IMR-90 (cell line): ENCODE measurements at regions not wholly inside any gene's neighbourhood (a gene's known extent, or its start where the extent isn't known, plus 50 kb on each side); places are given as distances from the start of the nearest gene placed in this dataset.

ENCODE experiments used
- ATAC-seq: fragments of 200-7000 bp; cut with Tn5 transposase; 2 replicates; pipeline ENCODE4 v1.9.1; 2020; ENCODE audit warnings: low read depth, mild to moderate bottlenecking, moderate library complexity
- BruUV-seq: library from RNA; stranded (reverse); fragments of 400-500 nt; replicated peaks from 2 replicates; lab custom pipeline; 2021; lab: Mats Ljungman, UMichigan
- CTCF ChIA-PET: fragments of 300-600 bp; formaldehyde crosslinking; extraction: SDS; loops from one replicate; lab custom pipeline; 2021; ENCODE audit warnings: antibody characterized with exemption; lab: Yijun Ruan, JAX
- POLR2A ChIA-PET: fragments of 300-600 bp; sonication (Branson Sonifier 250); formaldehyde crosslinking; loops from one replicate; lab custom pipeline; 2022; ENCODE audit warnings: antibody characterized with exemption; ENCODE audit not compliant: unreplicated experiment; lab: Charles Lee
- DNase-seq: peaks from one replicate; pipeline ENCODE4 v3.0.0; 2013
- H2AFZ ChIP-seq: replicated peaks from 2 replicates; pipeline ENCODE3; 2013; ENCODE audit warnings: low read length, mild to moderate bottlenecking; ENCODE audit not compliant: poor library complexity
- H2AK5ac ChIP-seq: 2 replicates; pipeline ENCODE4 v1.6.1; 2013; ENCODE audit warnings: low read depth, low read length, inconsistent platforms
- H2AK9ac ChIP-seq: replicated peaks from 2 replicates; pipeline ENCODE3; 2013; ENCODE audit warnings: mild to moderate bottlenecking, low read depth, low read length, moderate library complexity; ENCODE audit not compliant: poor library complexity
- H2BK120ac ChIP-seq: 2 replicates; pipeline ENCODE4 v1.6.1; 2013; ENCODE audit warnings: low read depth, low read length, inconsistent platforms
- H2BK15ac ChIP-seq: 3 replicates; pipeline ENCODE4 v1.6.1; 2013; ENCODE audit warnings: low read depth, low read length, inconsistent platforms
- H2BK20ac ChIP-seq: 2 replicates; pipeline ENCODE4 v1.6.1; 2013; ENCODE audit warnings: low read depth, mild to moderate bottlenecking, inconsistent platforms, low read length, moderate library complexity
- H2BK5ac ChIP-seq: 2 replicates; pipeline ENCODE4 v1.6.1; 2013; ENCODE audit warnings: mild to moderate bottlenecking, low read depth, low read length, inconsistent platforms; ENCODE audit not compliant: poor library complexity, severe bottlenecking
- H3K14ac ChIP-seq: replicated peaks from 2 replicates; pipeline ENCODE4 v1.6.1; 2013; ENCODE audit warnings: low read depth, low read length, inconsistent platforms
- H3K18ac ChIP-seq: 2 replicates; pipeline ENCODE4 v1.6.1; 2013; ENCODE audit warnings: low read depth, low read length, control low read depth
- H3K23ac ChIP-seq: 2 replicates; pipeline ENCODE4 v1.6.1; 2013; ENCODE audit warnings: low read depth, low read length, inconsistent platforms
- H3K27ac ChIP-seq: 2 replicates; pipeline ENCODE4 v1.5.1; 2013; ENCODE audit warnings: mild to moderate bottlenecking, control low read depth, low read length; ENCODE audit not compliant: insufficient read depth
- H3K27me3 ChIP-seq: 2 replicates; pipeline ENCODE4 v1.6.1; 2013; ENCODE audit warnings: low read length; ENCODE audit not compliant: control insufficient read depth, insufficient read depth
- H3K36me3 ChIP-seq: 2 replicates; pipeline ENCODE4 v1.6.1; 2013; ENCODE audit warnings: low read length, mixed read lengths; ENCODE audit not compliant: control insufficient read depth, insufficient read depth
- H3K4ac ChIP-seq: 2 replicates; pipeline ENCODE4 v1.6.1; 2013; ENCODE audit warnings: low read depth, low read length, inconsistent platforms
- H3K4me1 ChIP-seq: 2 replicates; pipeline ENCODE4 v1.6.1; 2013; ENCODE audit warnings: low read length, mixed read lengths; ENCODE audit not compliant: control insufficient read depth, insufficient read depth
- H3K4me2 ChIP-seq: 2 replicates; pipeline ENCODE4 v1.6.1; 2013; ENCODE audit warnings: low read depth, mild to moderate bottlenecking, control low read depth, low read length, moderate library complexity
- H3K4me3 ChIP-seq: 2 replicates; pipeline ENCODE4 v1.5.1; 2013; ENCODE audit warnings: low read depth, mild to moderate bottlenecking, control low read depth, low read length, moderate library complexity; ENCODE audit not compliant: insufficient read depth
- H3K56ac ChIP-seq: 2 replicates; pipeline ENCODE4 v1.6.1; 2013; ENCODE audit warnings: low read length, inconsistent platforms; ENCODE audit not compliant: insufficient read depth; ENCODE audit errors: extremely low read depth
- H3K79me1 ChIP-seq, 2 experiments: 2 replicates each; pipeline ENCODE4 v1.6.1; 2013; ENCODE audit warnings: low read length in 2 of 2, inconsistent platforms in 1 of 2, low read depth in 1 of 2
- H3K9ac ChIP-seq: 2 replicates; pipeline ENCODE4 v1.6.1; 2013; ENCODE audit warnings: low read depth, low read length, control low read depth
- H3K9me1 ChIP-seq: 2 replicates; pipeline ENCODE4 v1.6.1; 2013; ENCODE audit warnings: low read length, inconsistent platforms; ENCODE audit not compliant: insufficient read depth
- H3K9me3 ChIP-seq: 2 replicates; pipeline ENCODE4 v1.6.1; 2013; ENCODE audit warnings: low read length; ENCODE audit not compliant: control insufficient read depth, insufficient read depth
- H4K20me1 ChIP-seq: 2 replicates; pipeline ENCODE4 v1.6.1; 2013; ENCODE audit warnings: low read length, inconsistent platforms; ENCODE audit not compliant: insufficient read depth
- H4K5ac ChIP-seq: 2 replicates; pipeline ENCODE4 v1.6.1; 2013; ENCODE audit warnings: mild to moderate bottlenecking, low read depth, low read length, control low read depth
- H4K8ac ChIP-seq, 2 experiments: 2 replicates each; pipeline ENCODE4 v1.6.1; 2013; ENCODE audit warnings: low read depth in 2 of 2, low read length in 2 of 2, control low read depth in 1 of 2, inconsistent platforms in 1 of 2
- H4K91ac ChIP-seq: 2 replicates; pipeline ENCODE4 v1.6.1; 2013; ENCODE audit warnings: low read depth, low read length, inconsistent platforms; ENCODE audit not compliant: insufficient read depth
- ELK1 ChIP-seq: fragments of 150-350 bp; IDR thresholded peaks from 2 replicates; pipeline ENCODE4 v1.6.1; 2016; ENCODE audit warnings: low read depth, mild to moderate bottlenecking, low read length, moderate library complexity, borderline replicate concordance
- WGBS, 2 experiments: methylation state at CpG; one replicate each; pipeline versions ENCODE4 v1.1.5 to v1.1.7; 2013; ENCODE audit warnings: missing lambda C conversion rate in 2 of 2; ENCODE audit not compliant: insufficient read length in 1 of 2; ENCODE audit errors: extremely low coverage in 2 of 2; 5-methylcytosine and 5-hydroxymethylcytosine counted together
- dilution Hi-C: fragments of 300-500 bp; cut with HindIII; formaldehyde crosslinking; loops from one replicate; pipeline ENCODE4 v1.14.3; 2018; ENCODE audit warnings: low sequenced_read_pairs; ENCODE audit not compliant: unreplicated experiment
- in situ Hi-C: fragments of 300-500 bp; cut with MboI; formaldehyde crosslinking; loops from 3 replicates; pipeline ENCODE4 v1.14.3; 2019; ENCODE audit warnings: low sequenced_read_pairs, inconsistent platforms, mixed read lengths
- intact Hi-C: fragments of 100-400 bp; cut with micrococcal nuclease; formaldehyde crosslinking; loops from 2 replicates; pipeline ENCODE4 v1.10.0; 2022

GRCh38 chr11:123323568-123323967 lies 106.5 kb upstream of the GRAMD1B start:
- Histone ChIP-seq H3K23ac (no peak overlapping the region), H3K79me1 (no peaks in the 10 kb centered on the region), H3K27me3 (peaks cover 37% of the 10 kb centered on the region), H2AFZ (no peak overlapping the region), H3K4ac (no peak overlapping the region), H3K4me3 (no peak overlapping the region), H4K5ac (no peak overlapping the region), H2BK120ac (no peak overlapping the region), H2AK5ac (no peak overlapping the region), H2BK5ac (no peak overlapping the region), H3K27ac (no peak overlapping the region), H3K18ac (no peak overlapping the region), H3K14ac (no peak overlapping the region), H3K4me2 (no peak overlapping the region), H4K91ac (no peak overlapping the region), H2BK20ac (no peak overlapping the region), H3K4me1 (no peaks in the 10 kb centered on the region), H3K56ac (no peak overlapping the region), H4K8ac (no peak overlapping the region), H3K9ac (no peak overlapping the region), H4K20me1 (no peaks in the 10 kb centered on the region), H3K36me3 (no peaks in the 10 kb centered on the region), H2AK9ac (no peak overlapping the region), H3K9me3 (no peaks in the 10 kb centered on the region), H3K9me1 (no peaks in the 10 kb centered on the region), H2BK15ac (no peak overlapping the region)
- DNase-seq (no peak), ATAC-seq (no peak)
- WGBS, 2 experiments, result no CpG with 5 or more reads among the region's 3 CpGs
- TF ChIP-seq ELK1, result no peak
- ChIA-PET POLR2A (no interaction called here), CTCF (no interaction called here)
- BruUV-seq, result no TSS peak
- intact Hi-C loops (no loop called here), in situ Hi-C loops (no loop called here), dilution Hi-C loops (no loop called here)
